HG03097 (cell line): ENCODE measurements at regions not wholly inside any gene's neighbourhood (a gene's known extent, or its start where the extent isn't known, plus 50 kb on each side); places are given as distances from the start of the nearest gene placed in this dataset.

Experiments
- ATAC-seq: cut with Tn5 transposase; IDR thresholded peaks from one replicate; pipeline ENCODE4 v1.9.1; 2021; ENCODE audit not compliant: unreplicated experiment, low FRiP score

- ATAC-seq = no peak
Observed at GRCh38 chr18:60319129-60319528, 53.4 kb downstream of the MC4R start.

GRCh38 chr18:60311676-60312360 is 60.8 kb downstream of the MC4R start:
- ATAC-seq = no peak

GRCh38 chr18:60295674-60296073 is 76.9 kb downstream of the MC4R start:
- no peak for ATAC-seq

GRCh38 chr18:60292186-60292585 is 80.4 kb downstream of the MC4R start:
- ATAC-seq = no peak

- no peak for ATAC-seq
Observed at GRCh38 chr18:60279391-60279790, 93.2 kb downstream of the MC4R start.

GRCh38 chr18:60277855-60278480 is 94.6 kb downstream of the MC4R start:
- ATAC-seq = no peak

GRCh38 chr18:60267391-60268058 is 105.0 kb downstream of the MC4R start:
- ATAC-seq = no peak

- no peak for ATAC-seq
Observed at GRCh38 chr18:60266558-60266957, 106.0 kb downstream of the MC4R start.

GRCh38 chr18:60259052-60259681 is 113.4 kb downstream of the MC4R start:
- ATAC-seq = peak; percentile 63

- ATAC-seq = no peak
Observed at GRCh38 chr18:60249388-60249787, 123.2 kb downstream of the MC4R start.

GRCh38 chr18:60248336-60249330 is 123.9 kb downstream of the MC4R start:
- no peak for ATAC-seq

GRCh38 chr18:60247103-60247502 is 125.5 kb downstream of the MC4R start:
- peak; percentile 73 for ATAC-seq

GRCh38 chr18:60246606-60247005 is 126.0 kb downstream of the MC4R start:
- peak; percentile 79 for ATAC-seq

GRCh38 chr18:60245096-60245495 is 127.5 kb downstream of the MC4R start:
- ATAC-seq = no peak

- peak; percentile 94 for ATAC-seq
Observed at GRCh38 chr18:60239024-60239710, 133.4 kb downstream of the MC4R start.

GRCh38 chr18:60235164-60235563 is 137.4 kb downstream of the MC4R start:
- no peak for ATAC-seq

GRCh38 chr18:60232541-60232940 is 140.0 kb downstream of the MC4R start:
- no peak for ATAC-seq

GRCh38 chr18:60228609-60229595 is 143.7 kb downstream of the MC4R start:
- no peak for ATAC-seq
